Neural progenitor cell (in vitro differentiated cells): ENCODE measurements at regions not wholly inside any gene's neighbourhood (a gene's known extent, or its start where the extent isn't known, plus 50 kb on each side); places are given as distances from the start of the nearest gene placed in this dataset.

Experiments
- EZH2 ChIP-seq: fragments of 200-600 bp; sonication (generic); IDR thresholded peaks from 2 replicates; pipeline ENCODE4 v1.6.1; 2017; ENCODE audit warnings: antibody characterized with exemption, mild to moderate bottlenecking, moderate library complexity
- TF ChIP-seq, protein P1 (sequence below): fragments of 200-600 bp; sonication (generic); IDR thresholded peaks from 2 replicates; pipeline ENCODE4 v1.5.1; 2017; ENCODE audit warnings: antibody characterized with exemption, mild to moderate bottlenecking

DNA sequence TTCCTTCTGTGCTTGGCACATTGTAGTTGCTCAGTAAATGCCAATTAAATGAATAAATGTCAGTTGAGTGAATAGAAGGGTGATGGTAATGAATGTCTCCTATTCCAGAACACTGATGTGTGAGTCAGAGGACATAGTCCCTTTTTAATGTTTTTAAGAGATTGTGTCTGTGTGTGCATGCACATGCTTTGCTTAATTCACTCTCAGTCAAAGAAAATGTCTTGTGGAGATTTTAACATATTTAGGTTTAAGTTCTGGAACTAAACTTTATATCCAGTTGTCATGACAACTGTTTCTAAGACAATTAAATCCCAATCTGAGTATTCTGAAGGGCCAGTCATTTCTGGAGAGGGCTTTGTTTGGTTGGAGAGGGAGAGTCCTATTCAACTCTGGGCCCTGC is 255.3 kb upstream of the CDH11 start:
- TF ChIP-seq EZH2, result no peak
- TF ChIP-seq, protein P1, sequence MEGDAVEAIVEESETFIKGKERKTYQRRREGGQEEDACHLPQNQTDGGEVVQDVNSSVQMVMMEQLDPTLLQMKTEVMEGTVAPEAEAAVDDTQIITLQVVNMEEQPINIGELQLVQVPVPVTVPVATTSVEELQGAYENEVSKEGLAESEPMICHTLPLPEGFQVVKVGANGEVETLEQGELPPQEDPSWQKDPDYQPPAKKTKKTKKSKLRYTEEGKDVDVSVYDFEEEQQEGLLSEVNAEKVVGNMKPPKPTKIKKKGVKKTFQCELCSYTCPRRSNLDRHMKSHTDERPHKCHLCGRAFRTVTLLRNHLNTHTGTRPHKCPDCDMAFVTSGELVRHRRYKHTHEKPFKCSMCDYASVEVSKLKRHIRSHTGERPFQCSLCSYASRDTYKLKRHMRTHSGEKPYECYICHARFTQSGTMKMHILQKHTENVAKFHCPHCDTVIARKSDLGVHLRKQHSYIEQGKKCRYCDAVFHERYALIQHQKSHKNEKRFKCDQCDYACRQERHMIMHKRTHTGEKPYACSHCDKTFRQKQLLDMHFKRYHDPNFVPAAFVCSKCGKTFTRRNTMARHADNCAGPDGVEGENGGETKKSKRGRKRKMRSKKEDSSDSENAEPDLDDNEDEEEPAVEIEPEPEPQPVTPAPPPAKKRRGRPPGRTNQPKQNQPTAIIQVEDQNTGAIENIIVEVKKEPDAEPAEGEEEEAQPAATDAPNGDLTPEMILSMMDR, result no peak
